KMS-11 (cell line): ENCODE measurements at regions not wholly inside any gene's neighbourhood (a gene's known extent, or its start where the extent isn't known, plus 50 kb on each side); places are given as distances from the start of the nearest gene placed in this dataset.

Experiments used
- H2AFZ ChIP-seq: fragments of 200-600 bp; sonication (generic); 2 replicates; pipeline ENCODE4 v1.6.1; 2016; ENCODE audit warnings: antibody characterized with exemption, mixed run types, low read depth
- H3K27ac ChIP-seq: fragments of 200-600 bp; sonication (generic); 2 replicates; pipeline ENCODE4 v1.6.1; 2016; ENCODE audit warnings: mild to moderate bottlenecking, mixed run types
- H3K27me3 ChIP-seq: fragments of 200-600 bp; sonication (generic); 2 replicates; pipeline ENCODE4 v1.6.1; 2017; ENCODE audit warnings: mild to moderate bottlenecking, low read depth, mixed run types, moderate library complexity; ENCODE audit not compliant: insufficient read depth
- H3K36me3 ChIP-seq: fragments of 200-600 bp; sonication (generic); 2 replicates; pipeline ENCODE4 v1.6.1; 2017; ENCODE audit warnings: mild to moderate bottlenecking, mixed run types; ENCODE audit not compliant: insufficient read depth
- H3K4me1 ChIP-seq: fragments of 200-600 bp; sonication (generic); 2 replicates; pipeline ENCODE4 v1.6.1; 2016; ENCODE audit warnings: mild to moderate bottlenecking, low read depth, mixed run types; ENCODE audit not compliant: poor library complexity, severe bottlenecking
- H3K4me2 ChIP-seq: fragments of 200-600 bp; sonication (generic); 2 replicates; pipeline ENCODE4 v1.7.0; 2016; ENCODE audit warnings: mild to moderate bottlenecking, mixed run types
- H3K4me3 ChIP-seq: fragments of 200-600 bp; sonication (generic); IDR thresholded peaks from 2 replicates; pipeline ENCODE4 v1.6.1; 2017; ENCODE audit warnings: low read depth, low read length, mixed read lengths; ENCODE audit not compliant: insufficient read depth
- H3K79me2 ChIP-seq: fragments of 200-600 bp; sonication (generic); 2 replicates; pipeline ENCODE4 v1.6.1; 2016; ENCODE audit warnings: low read depth, mixed run types; ENCODE audit not compliant: insufficient read depth
- H3K9ac ChIP-seq: fragments of 200-600 bp; sonication (generic); 2 replicates; pipeline ENCODE4 v1.6.1; 2016; ENCODE audit warnings: mild to moderate bottlenecking, mixed run types
- H4K20me1 ChIP-seq: fragments of 200-600 bp; sonication (generic); 2 replicates; pipeline ENCODE4 v1.6.1; 2016; ENCODE audit warnings: mild to moderate bottlenecking, mixed run types; ENCODE audit not compliant: insufficient read depth
- CTCF ChIP-seq: fragments of 200-600 bp; sonication (generic); conservative IDR thresholded peaks from 2 replicates; pipeline ENCODE4 v1.6.1; 2017; ENCODE audit warnings: low read depth, mild to moderate bottlenecking, antibody characterized with exemption, low read length, moderate library complexity, mixed read lengths

GRCh38 chr9:104980039-104980654, 52.2 kb upstream of the ABCA1 start:
- no peak overlapping the region for H3K27ac ChIP-seq
- peaks cover 26% of the 10 kb centered on the region for H3K4me1 ChIP-seq
- H3K79me2 ChIP-seq, result no peaks in the 10 kb centered on the region
- H3K9ac ChIP-seq, result no peak overlapping the region
- H3K27me3 ChIP-seq, result no peaks in the 10 kb centered on the region
- H3K4me3 ChIP-seq, result no peak overlapping the region
- H3K36me3 ChIP-seq, result no peaks in the 10 kb centered on the region
- TF ChIP-seq CTCF, result no peak
- no peak overlapping the region for H3K4me2 ChIP-seq
- no peaks in the 10 kb centered on the region for H4K20me1 ChIP-seq
- H2AFZ ChIP-seq, result no peak overlapping the region

GRCh38 chr9:104981543-104982129, 53.7 kb upstream of the ABCA1 start:
- Histone ChIP-seq H2AFZ (no peak overlapping the region), H3K36me3 (no peaks in the 10 kb centered on the region), H3K4me3 (no peak overlapping the region), H4K20me1 (no peaks in the 10 kb centered on the region), H3K79me2 (no peaks in the 10 kb centered on the region), H3K9ac (no peak overlapping the region), H3K27me3 (no peaks in the 10 kb centered on the region), H3K4me2 (no peak overlapping the region), H3K27ac (no peak overlapping the region), H3K4me1 (peaks cover 34% of the 10 kb centered on the region)
- TF ChIP-seq CTCF, result no peak

- Histone ChIP-seq H3K4me2 (peak overlapping the region; percentile 17; the same call in 1 of the 2 replicates), H3K27me3 (no peaks in the 10 kb centered on the region), H3K4me1 (peaks cover 40% of the 10 kb centered on the region), H3K79me2 (no peaks in the 10 kb centered on the region), H3K4me3 (no peak overlapping the region), H3K36me3 (no peaks in the 10 kb centered on the region), H3K9ac (no peak overlapping the region), H4K20me1 (no peaks in the 10 kb centered on the region), H2AFZ (peak overlapping the region; percentile 31; the same call in 1 of the 2 replicates), H3K27ac (no peak overlapping the region)
- TF ChIP-seq CTCF, result no peak
These were observed 54.6 kb upstream of the ABCA1 start for GRCh38 chr9:104982543-104982942.

- Histone ChIP-seq H3K4me3 (no peak overlapping the region), H2AFZ (no peak overlapping the region), H3K36me3 (no peaks in the 10 kb centered on the region), H3K9ac (no peak overlapping the region), H4K20me1 (no peaks in the 10 kb centered on the region), H3K27me3 (no peaks in the 10 kb centered on the region), H3K79me2 (no peaks in the 10 kb centered on the region), H3K4me2 (peak overlapping the region; percentile 17; the same call in 1 of the 2 replicates), H3K4me1 (peaks cover 50% of the 10 kb centered on the region), H3K27ac (no peak overlapping the region)
- no peak for TF ChIP-seq CTCF
These were observed 55.5 kb upstream of the ABCA1 start for GRCh38 chr9:104983491-104983890.
